Glomerular visceral epithelial cell (primary cell): ENCODE measurements at regions not wholly inside any gene's neighbourhood (a gene's known extent, or its start where the extent isn't known, plus 50 kb on each side); places are given as distances from the start of the nearest gene placed in this dataset.
A peak's percentile ranks its signal among the peaks of the same experiment; 100 is the strongest.
"Not testable (repeated sequence)": the region's sequence is repeated elsewhere in the genome, so short reads cannot be mapped to it uniquely, and the experiment has no call there.

Experiments used
- DNase-seq: peaks from one replicate; pipeline ENCODE4 v3.0.0-alpha.2; 2016; ENCODE audit errors: extremely low spot score

DNA sequence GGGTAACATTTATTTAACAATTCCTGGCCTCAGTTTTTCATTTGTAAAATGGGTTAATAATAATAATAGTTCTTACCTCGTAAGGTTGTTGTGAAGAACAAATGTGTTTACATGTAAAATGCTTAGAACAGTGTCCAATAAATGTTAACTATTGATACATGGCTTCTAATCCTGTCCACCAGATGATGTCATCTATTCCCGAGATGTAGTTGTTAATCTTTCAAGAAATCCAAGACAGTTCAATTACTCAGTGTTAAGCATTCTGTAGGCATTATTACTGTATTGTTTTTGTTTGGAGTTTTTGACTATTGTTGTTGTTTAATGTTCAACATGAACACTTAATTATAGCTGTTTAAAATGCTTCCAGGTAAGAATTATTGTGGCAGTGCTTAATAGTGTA is 131.0 kb upstream of the FNDC3A start:
- no peak for DNase-seq

DNA sequence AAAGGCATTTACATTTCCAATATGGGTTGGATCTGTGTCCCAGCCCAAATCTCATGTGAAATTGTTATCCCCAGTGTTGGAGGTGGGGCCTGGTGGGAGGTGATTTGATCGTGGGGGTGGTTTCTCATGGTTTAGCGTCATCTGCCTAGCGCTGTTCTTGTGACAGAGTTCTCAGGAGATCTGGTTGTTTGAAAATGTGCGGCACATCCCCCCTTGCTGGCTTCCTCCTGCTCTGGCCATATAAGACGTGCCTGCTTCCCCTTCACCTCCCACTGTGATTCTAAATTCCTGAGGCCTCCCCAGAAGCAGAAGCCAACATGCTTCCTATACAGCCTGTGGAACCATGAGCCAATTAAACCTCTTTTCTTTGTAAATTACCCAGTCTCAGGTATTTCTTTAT is 126.2 kb upstream of the FNDC3A start:
- DNase-seq: no peak

DNA sequence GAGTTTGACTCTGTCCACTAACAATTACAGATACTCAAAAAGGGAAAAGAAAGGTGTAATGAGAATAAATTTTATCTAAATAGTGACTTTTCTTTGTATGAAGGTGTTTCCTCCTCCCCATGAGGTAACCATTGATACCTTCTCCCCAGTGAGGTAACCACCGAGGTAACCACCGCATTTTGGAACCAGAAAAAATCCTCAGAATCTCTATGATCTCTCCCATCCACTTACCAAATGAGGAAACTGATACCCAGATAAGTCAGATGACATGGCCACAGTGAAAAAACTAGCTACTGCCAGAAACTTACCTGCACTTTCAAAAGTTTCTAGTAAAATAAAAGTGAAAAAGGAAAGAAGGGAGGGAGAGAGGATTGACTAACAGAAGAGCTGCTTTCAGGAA is 124.0 kb upstream of the FNDC3A start:
- DNase-seq: no peak

DNA sequence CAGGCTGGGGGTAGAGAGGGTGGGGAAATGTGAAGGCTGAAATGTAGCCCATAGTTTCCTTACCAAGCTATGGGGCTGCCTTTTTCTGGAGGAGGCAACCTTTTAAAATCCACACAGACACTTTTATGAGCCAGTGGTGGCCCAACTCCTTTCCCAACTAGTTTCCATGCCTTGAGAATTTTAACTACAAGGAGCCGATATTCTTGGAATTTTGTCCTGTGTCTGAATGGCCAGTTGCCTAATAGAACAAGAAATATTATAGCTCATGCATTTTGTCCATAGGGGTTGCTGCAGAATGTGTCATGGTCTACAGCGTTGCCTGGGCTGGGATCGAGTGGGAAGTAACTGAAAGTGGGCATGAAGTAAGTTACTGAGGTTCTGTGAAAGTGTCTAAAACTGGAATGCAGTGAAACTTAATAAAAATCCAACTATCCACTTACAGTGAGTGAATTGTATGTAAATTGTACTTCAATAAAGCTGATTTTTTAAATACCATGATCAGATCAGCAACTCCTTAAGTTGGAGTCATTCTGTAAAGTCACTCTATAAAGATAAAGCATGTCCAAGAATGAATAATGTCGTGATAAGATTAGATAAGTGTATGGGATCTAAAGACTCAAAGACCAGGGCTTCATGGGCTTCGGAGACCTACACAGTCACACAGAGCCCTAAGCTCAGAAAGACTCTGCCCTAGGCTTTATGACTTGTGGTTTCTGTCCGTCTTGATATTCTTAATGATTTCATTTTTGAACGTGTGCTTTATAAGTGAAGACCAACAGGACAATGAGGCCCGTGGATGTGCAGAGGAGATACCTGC is 122.6 kb upstream of the FNDC3A start:
- no peak for DNase-seq

GRCh38 chr13:48853728-48854102 is 122.0 kb upstream of the FNDC3A start:
- DNase-seq: peak; percentile 38

DNA sequence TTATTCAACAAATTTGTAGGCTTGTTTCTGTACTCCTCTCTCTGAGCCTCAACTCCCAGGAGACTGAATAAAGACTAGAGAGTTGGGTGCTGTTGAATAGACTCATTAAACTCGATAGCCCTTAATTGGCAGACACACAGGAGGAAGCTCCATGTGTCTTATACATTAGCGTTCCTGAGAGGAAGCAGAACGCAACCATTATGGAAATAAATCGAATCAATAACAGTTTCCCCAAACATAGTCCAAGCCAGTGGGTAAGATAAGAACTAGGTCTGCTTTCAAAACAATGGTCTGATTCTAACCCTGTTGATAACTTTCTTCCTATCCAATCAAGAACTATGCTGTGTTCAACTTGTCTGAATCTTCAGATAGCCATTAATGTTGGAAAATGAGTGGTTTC is 118.1 kb upstream of the FNDC3A start:
- no peak for DNase-seq

DNA sequence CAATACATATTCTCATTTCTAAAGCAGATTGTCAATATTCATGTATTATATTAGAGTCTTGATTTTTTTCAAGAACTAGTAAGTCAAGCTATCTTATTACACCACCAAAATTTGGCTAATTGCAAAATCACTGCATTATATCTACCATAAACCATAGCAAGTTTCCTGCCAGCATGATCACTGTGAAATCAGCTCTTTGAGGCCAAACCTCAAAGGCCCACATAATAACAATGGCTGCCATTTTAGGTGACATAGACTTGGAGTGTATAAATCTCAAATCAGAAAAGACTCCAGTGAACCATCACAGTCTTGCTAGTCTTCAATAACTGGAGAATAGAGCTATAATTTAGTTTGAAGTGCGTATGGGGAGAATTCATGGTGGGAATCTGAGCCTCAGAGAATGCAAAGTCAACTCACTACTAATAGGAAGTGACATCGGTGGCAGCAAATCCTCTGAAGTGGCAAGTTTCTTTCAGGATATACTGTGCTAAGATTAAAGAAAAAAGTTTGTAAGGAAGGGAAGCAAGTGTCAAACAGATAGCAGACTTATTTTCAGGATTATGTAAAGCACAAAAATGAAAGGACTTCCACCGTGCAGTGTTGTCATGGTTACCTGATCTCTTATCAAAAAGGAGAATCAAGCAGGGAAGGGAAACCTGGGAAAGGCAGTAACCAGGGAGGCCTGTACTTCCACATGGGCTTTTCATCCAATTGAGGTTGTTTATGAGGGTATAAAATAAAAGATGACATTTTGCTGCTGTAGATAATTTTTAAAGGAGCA is 117.4 kb upstream of the FNDC3A start:
- DNase-seq: no peak

GRCh38 chr13:48859272-48860105 is 116.2 kb upstream of the FNDC3A start:
- DNase-seq: no peak

GRCh38 chr13:48860364-48860763 is 115.3 kb upstream of the FNDC3A start:
- no peak for DNase-seq

DNA sequence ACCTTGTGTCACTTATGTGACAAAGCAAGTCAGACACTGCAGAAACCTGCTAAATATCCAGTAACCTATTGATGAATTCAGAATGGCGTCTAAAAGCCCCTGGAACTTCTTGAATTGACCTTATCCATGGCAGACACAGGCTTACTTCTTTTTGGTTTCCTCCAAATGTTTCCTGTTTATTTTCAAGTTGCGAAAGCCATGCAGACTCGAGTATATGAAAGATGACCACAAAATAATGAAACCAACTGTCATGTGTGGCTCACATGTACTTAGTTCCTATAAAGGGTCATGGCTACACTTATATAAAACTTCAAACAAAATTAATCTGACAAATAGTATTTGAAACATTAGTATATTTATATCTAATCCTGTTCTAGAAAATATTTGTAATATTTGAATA is 113.1 kb upstream of the FNDC3A start:
- no peak for DNase-seq

GRCh38 chr13:48864100-48864499 is 111.6 kb upstream of the FNDC3A start:
- DNase-seq: no peak

GRCh38 chr13:48866249-48866648 is 109.5 kb upstream of the FNDC3A start:
- no peak for DNase-seq

- no peak for DNase-seq
Observed at GRCh38 chr13:48873081-48873480, 102.6 kb upstream of the FNDC3A start.

GRCh38 chr13:48873587-48873986 is 102.1 kb upstream of the FNDC3A start:
- no peak for DNase-seq

DNA sequence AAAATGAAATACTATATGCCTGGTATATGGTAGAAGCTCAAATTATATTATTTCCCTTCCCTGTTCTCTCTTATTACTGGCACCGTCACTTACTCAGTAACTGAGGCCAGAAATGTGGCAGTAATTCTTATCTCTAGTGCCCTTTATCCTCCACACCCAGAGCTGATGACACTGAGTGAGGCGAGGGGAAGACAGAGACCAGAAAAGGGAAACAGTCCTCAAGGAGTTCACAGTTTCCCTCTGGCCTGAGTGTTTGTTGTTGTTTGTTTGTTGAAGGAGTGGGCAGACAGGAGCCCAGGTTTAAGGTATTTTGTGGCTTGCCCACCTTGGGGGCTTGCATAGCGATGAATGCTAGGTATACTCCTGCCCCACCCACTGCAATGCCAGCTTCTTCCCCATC is 101.5 kb upstream of the FNDC3A start:
- DNase-seq: no peak

- DNase-seq: no peak
Observed at GRCh38 chr13:48875047-48875446, 100.7 kb upstream of the FNDC3A start.

DNA sequence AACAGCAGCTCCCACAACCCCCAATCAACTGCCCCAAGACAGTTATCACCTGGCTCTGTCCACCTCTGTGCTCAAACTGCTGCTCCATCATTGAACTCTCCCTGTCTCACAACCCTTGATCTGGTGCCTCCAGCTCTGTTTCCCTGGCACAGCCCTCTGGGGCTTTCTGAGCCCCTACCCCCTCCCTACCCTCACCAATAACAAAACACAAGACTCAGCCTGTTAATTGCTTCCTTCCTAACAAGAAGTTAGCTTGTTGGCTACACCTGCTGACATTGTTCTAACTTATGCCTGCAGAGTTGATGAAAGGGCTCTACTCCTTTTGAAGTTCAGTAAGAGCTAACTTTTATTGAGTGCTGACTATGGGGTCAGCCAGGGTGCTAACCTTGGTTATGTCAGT is 99.4 kb upstream of the FNDC3A start:
- DNase-seq: no peak

- DNase-seq: no peak
Observed at GRCh38 chr13:48879432-48879831, 96.3 kb upstream of the FNDC3A start.

- DNase-seq: no peak
Observed at GRCh38 chr13:48879854-48880253, 95.9 kb upstream of the FNDC3A start.

DNA sequence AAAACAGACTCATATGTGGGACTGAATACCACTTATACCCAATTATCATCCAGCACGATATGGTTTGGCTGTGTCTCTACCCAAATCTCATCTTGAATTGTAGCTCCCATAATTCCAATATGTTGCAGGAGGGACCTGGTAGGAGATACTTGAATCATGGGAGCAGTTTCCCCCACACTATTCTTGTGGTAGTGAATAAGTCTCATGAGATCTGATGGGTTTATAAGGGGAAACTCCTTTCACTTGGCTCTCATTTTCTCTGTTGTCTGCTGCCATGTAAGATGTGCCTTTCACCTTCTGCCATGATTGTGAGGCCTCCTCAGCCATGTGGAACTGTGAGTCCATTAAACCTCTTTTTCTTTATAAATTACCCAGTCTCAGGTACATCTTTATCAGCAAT is 91.9 kb upstream of the FNDC3A start:
- not testable (repeated sequence) for DNase-seq

- DNase-seq: no peak
Observed at GRCh38 chr13:48885027-48885395, 90.7 kb upstream of the FNDC3A start.

DNA sequence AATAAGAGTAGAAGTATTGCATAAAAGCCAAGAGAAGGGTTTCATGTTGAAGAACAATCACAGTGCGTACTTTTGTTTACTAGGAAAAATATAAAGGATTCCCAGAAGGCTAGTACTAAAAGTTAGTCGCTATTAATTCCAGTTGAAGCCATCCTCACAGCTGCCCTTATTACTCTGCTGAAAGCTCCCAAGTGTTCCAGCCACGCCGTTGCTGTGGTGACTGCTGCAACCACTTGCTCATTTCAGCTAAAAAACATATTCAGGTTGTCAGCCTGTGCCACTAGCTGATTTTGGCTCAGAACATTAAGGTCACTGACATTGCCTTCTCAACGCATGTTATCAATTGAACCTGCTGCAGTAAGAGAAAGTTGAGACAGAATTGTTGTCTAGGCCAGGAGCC is 87.1 kb upstream of the FNDC3A start:
- no peak for DNase-seq

DNA sequence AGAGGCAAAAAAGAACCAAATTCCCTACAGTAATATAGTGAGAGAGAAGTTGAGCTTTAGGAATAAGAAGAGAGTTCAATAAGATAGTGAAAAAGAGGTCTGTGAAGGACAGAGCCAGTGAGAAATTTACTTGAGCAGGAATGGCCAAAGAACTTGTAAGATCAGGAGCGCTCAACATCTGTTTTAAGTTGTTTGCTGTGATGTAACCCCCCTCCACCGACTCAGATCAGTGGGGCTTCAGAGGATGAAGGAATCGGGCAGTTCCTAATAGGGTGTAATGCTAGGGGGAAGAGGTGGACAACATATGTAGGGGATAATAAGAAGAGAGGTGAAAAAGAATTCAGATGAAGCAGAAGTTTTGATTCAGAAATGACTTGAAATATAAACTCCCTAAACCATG is 85.3 kb upstream of the FNDC3A start:
- DNase-seq: no peak
